Brain microvascular endothelial cell (primary cell): ENCODE measurements at regions not wholly inside any gene's neighbourhood (a gene's known extent, or its start where the extent isn't known, plus 50 kb on each side); places are given as distances from the start of the nearest gene placed in this dataset.

Experiments
- DNase-seq: peaks from one replicate; pipeline ENCODE4 v3.0.0-alpha.2; 2020
- H3K27ac ChIP-seq: fragments of 250-450 bp; sonication (Bioruptor Pico); 2 replicates; pipeline ENCODE4 v1.5.1; 2020; ENCODE audit warnings: mild to moderate bottlenecking, moderate library complexity
- H3K27me3 ChIP-seq: fragments of 250-450 bp; sonication (Bioruptor Pico); replicated peaks from 2 replicates; pipeline ENCODE4 v1.5.1; 2020; ENCODE audit warnings: mild to moderate bottlenecking
- H3K36me3 ChIP-seq: fragments of 250-450 bp; sonication (Bioruptor Pico); replicated peaks from 2 replicates; pipeline ENCODE4 v1.5.1; 2020; ENCODE audit warnings: mild to moderate bottlenecking
- H3K4me3 ChIP-seq: 2 replicates; pipeline ENCODE4 v1.5.1; 2011; ENCODE audit warnings: low read depth, mild to moderate bottlenecking, control low read depth, low read length, moderate library complexity
- CTCF ChIP-seq: IDR thresholded peaks from 2 replicates; pipeline ENCODE4 v1.5.1; 2011; ENCODE audit warnings: low read depth, mild to moderate bottlenecking, moderate library complexity, low read length, control low read depth, inconsistent platforms; ENCODE audit errors: missing control alignments
- in situ Hi-C: cut with HindIII; loops from 2 replicates; pipeline ENCODE4 v1.10.0; 2017; ENCODE audit warnings: low sequenced_read_pairs, low pct_ligation_motif_present

DNA sequence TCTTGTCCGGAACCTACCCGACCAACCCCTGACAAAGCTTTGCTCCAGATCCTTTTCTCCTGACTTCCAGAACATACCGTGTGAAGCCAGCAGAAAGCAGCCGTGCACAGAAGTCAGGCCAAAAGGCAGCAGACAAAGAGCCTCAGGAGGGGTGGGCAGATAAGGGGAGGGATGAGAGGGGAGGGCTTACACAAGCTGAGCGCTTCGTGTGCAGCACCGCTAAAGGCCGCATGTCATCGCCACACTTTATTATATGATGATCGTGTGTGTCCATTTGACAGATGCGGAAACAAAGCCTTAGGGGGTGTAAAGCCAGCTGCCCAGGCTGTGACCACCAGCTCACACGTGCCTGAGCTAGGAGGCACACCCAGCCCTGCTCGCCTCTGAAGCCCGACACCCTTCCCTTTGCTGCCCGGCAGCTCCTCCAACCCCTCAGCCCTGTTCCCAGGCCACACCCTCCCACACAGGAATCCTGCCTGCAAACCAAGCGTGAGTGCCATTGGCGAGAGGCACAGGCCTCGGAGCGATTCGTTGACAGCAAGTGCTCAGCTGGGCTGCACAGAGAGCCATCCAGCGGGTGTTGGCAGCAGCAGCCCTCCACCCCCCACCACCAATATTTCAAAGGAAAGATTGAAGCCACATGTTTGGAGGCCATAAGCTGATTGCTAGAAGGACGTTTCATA is 170.5 kb upstream of the SMIM23 start:
- H3K36me3 ChIP-seq, result no peaks in the 10 kb centered on the region
- in situ Hi-C loops, result no loop called here
- H3K4me3 ChIP-seq, result no peak overlapping the region
- H3K27ac ChIP-seq, result no peak overlapping the region
- DNase-seq, result no peak
- no peak for TF ChIP-seq CTCF
- peaks cover 44% of the 10 kb centered on the region for H3K27me3 ChIP-seq

DNA sequence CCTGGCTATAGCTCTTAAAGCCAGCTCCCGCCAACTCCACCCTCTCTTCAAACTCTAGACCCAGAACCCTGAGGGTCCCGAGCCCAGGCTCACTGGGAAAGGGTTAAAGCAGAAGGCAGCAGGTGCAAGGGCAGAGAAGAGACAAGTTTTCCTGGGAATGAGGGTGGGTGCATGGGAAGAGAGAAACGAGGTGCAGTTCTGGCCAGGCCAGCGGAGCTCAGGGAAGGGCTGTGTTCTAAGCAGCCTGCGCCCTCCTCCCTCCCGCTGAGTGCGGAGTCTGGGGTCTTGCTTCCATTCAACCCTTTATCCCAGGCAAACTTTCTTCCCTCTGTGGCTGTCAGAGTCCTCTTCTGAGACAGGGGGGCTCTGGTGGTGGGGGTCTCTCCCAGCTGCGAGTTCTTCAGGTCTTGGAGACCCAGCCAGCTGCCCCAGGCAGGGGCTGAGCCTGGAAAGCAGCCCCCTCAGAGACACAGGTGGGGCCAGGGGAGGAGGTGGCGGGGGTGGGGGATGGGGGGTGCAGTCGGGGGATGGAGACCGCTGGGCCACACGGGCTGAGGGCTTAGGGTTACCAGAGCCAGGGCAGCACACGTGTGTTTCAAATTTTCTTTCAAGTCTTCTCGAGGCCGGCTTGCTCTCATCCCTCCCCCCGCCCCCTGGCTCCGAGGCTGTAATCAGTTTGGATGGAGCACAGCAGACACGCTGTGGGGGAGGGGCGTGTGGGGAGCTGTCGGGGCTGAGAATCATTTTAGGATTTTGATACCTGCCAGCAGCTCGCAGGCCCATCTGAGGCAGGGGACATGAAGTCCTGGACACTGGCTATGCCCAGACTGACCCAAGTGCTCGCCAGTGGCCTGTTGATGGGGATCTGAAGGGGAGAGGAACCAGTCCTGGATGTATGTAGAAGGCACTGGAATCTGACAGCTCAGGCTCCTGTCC is 169.6 kb upstream of the SMIM23 start:
- H3K27me3 ChIP-seq, result peaks cover 44% of the 10 kb centered on the region

GRCh38 chr5:171617266-171617665 is 168.4 kb upstream of the SMIM23 start:
- no peak for TF ChIP-seq CTCF
- H3K4me3 ChIP-seq, result no peak overlapping the region
- H3K36me3 ChIP-seq, result no peaks in the 10 kb centered on the region
- in situ Hi-C loops, result no loop called here
- peaks cover 36% of the 10 kb centered on the region for H3K27me3 ChIP-seq
- no peak overlapping the region for H3K27ac ChIP-seq
- no peak for DNase-seq

More for the DNA sequence above, 169.6 kb upstream of the SMIM23 start:
- in situ Hi-C loops, result no loop called here
- no peak overlapping the region for H3K4me3 ChIP-seq
- DNase-seq, result no peak
- no peaks in the 10 kb centered on the region for H3K36me3 ChIP-seq
- TF ChIP-seq CTCF, result no peak
- H3K27ac ChIP-seq, result no peak overlapping the region

GRCh38 chr5:171617817-171618591 is 167.6 kb upstream of the SMIM23 start:
- no peak for TF ChIP-seq CTCF
- DNase-seq, result no peak
- in situ Hi-C loops, result no loop called here
- Histone ChIP-seq H3K4me3 (no peak overlapping the region), H3K27ac (no peak overlapping the region), H3K36me3 (no peaks in the 10 kb centered on the region), H3K27me3 (peaks cover 32% of the 10 kb centered on the region)

GRCh38 chr5:171619196-171619595 is 166.4 kb upstream of the SMIM23 start:
- Histone ChIP-seq H3K36me3 (no peaks in the 10 kb centered on the region), H3K4me3 (no peak overlapping the region), H3K27me3 (peaks cover 30% of the 10 kb centered on the region), H3K27ac (no peak overlapping the region)
- in situ Hi-C loops, result no loop called here
- no peak for DNase-seq
- TF ChIP-seq CTCF, result no peak
